ENCODE measurements at regions not wholly inside any gene's neighbourhood (a gene's known extent, or its start where the extent isn't known, plus 50 kb on each side); places are given as distances from the start of the nearest gene placed in this dataset.
A peak's percentile ranks its signal among the peaks of the same experiment; 100 is the strongest.

DNA sequence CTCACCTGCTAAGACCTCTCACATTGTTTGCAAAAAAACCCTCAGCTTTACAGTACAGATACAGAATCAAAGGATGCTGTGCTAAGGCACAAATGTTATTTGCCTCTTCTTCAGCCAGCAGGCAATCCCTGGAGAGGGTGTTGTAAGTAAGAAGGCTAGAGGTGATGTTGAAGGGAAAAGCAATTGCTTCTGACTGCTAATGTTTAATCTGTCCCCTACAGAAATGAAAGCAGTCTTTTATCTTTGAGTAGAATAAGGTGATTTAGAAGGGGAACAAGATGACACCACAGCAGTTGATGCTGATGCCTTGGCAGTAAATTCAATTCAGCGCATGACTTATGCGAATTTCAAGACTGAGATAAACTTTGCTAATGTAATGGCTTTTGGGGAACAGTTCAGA, 1064.8 kb upstream of the IGFBP7 start:
- no peak for DNase-seq

DNA sequence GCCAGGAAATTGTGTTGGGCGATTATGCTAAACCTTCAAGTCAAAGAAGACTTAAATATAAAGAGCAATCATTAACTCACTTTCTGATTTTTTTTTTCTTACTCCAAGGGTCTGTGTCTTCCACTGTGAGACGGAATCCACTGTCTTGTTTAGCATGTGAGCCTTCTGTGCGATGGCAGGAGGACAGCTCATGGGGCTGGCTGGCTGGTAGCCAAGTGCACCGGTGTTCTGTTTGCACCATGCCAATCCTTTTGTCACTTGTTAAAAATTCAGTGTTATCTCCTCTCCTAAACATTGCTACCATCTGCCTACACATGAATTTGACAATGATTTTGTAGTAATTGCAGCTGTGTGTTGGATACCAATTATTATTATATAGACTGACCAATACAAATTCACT, 1056.3 kb upstream of the IGFBP7 start:
- no peak for DNase-seq

DNA sequence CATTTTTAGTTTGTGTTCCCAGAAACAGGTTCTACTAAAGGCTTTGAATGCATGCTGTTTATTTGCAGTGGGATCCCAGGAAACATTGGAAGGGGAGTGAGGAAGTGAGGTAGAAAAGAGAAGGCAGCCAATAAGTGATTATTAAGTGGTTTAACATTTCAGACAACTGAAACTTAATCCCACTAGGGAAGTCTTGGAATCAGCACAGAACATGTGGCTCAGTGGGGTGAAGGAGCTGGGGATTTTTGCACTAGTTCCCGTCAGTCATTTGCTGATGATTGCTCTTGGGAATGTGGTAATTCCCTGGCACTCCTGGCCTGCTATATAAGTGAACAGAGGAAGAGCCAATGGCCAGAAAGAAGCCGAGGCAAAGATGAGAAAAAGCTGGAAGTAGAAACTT, 1053.0 kb upstream of the IGFBP7 start:
- DNase-seq = peak; percentile 10

DNA sequence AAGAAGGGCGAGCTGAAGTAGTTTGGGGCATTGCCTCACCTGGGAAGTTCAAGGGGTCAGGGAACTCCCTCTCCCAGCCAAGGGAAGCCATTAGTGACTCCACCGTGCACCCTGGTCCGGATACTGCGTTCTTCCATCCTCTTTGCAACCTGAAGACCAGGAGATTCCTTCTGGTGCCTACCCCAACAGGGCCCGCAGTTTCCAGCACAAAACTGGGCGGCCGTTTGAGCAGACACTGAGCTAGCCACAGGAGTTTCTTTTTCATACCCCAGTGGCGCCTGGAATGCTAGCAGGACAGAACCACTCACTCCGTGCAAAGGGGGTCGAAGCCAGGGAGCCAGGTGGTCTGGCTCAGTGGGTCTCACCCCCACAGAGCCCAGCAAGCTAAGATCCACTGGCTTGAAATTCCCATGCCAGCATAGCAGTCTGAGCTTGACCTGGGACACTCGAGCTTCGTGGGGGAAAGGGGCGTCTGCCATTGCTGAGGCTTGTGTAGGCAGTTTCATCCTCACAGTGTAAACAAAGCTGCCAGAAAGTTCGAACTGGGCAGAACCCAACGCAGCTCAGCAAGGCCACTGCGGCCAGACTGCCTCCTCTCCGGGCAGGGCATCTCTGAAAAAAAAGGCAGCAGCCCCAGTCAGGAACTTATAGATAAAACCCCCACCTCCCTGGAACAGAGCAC, 1039.4 kb upstream of the IGFBP7 start:
- no peak for DNase-seq

DNA sequence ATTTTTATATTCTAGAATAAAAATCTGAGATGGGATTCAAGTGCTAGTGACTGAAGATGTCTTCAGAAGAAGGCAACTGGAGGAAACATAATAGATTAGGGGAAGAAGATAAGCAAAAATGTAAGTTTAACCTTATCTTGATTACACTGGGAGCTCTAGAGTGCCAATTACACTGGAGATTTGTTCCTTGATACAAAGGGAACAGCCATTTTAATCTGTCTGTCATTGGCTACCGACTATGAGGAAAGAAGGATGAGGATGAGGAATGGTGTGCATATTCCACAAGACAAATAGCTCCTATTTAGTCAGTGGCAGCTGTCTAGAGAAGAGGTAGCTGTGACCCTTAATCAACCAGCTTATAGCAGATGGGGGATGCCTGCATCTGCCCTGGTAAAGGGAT, 1034.5 kb upstream of the IGFBP7 start:
- no peak for DNase-seq

DNA sequence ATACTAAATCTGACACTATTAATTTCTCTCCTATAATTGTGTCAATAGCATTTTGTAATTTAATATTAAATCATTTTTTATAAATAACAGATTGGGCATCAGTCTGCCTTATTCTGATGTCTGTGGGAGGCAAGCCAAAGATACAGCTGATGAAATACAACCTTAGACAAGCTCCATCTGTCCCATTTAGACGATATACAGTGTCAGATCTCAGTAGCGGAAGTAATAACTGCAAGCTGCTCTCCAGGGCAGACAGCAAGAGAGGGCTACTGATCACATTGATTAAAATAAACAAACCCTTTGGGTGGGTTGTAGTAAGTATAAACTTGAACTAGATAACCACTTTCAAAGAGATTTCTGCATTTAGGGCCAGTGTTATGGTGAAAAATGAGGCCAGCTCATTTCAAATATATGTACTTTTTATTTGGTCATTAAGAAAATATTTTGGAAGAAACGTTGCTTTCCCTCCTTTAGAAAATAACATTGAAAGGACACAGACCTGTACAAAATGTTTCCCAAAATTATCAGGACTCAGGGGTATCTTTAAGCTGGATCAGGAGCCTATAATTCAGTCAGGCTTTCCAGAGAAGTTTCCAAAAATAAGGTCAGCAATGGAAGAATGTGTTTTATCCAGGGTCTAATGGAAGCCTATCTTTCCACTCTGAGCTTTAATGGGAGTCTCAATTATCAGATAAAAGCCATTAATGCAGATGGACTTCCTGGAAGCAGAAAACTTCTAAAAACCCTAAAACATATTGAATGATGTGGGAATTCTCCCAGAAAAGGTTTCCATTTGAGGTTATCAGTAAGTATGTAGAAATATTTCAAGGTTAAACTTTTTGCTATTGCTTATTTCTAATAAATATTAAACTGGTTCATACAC, 1028.8 kb upstream of the IGFBP7 start:
- DNase-seq = peak; percentile 81

DNA sequence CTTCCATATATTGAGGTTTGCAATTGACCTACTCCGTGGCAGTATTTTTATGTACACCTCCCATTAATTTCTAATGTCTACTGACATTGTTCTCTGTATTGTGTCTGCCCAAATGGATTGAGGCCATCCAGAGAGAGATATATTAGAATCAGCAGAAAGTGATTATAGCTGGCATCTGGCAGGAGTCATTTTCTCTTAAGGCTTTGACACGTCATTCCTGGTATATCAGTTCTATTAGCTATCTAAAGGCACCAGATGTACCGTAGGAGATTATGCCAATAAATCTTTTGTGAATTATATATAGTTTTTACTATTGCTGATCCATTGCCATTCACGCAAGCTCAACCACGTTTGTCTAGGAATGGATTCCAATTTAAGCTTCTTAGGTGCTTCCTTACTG, 1026.4 kb upstream of the IGFBP7 start:
- no peak for DNase-seq

DNA sequence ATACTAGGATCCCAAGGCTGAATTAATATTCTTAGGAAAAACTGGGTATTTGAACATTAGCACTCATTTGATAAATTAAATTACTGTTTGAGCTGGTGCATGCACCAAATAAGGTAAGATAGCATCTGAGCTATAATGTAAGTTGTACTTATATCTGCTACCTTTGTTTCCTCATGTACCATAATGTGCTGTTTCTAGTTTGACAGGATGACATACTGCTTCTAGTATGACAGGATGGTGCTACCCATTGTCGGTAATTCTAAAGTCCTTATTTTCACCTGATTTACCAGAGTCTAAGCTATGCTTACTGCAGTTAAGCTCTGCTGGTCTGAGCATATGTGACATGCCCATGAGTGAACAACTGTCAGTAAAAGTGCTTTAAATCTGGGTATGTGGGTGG, 1017.5 kb upstream of the IGFBP7 start:
- no peak for DNase-seq

DNA sequence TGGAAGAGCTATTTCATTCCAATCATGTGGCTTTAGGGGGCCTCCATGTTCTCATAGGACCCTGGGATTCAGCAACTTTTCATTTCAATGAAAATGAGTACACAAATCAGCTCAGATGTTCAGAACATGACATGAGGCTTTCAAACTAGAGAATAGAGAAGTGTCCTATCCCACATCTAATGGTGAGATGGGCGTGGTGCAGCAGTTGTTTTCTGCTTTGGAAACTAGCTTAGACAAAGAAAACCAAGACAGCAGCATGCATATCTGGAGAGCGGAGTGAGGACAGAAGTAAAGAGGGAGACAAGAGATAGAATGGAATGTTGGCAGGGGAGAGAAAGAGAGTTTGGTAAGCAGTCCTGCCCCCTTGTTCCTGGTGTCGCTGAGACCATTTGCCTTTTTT, 1009.1 kb upstream of the IGFBP7 start:
- no peak for DNase-seq

DNA sequence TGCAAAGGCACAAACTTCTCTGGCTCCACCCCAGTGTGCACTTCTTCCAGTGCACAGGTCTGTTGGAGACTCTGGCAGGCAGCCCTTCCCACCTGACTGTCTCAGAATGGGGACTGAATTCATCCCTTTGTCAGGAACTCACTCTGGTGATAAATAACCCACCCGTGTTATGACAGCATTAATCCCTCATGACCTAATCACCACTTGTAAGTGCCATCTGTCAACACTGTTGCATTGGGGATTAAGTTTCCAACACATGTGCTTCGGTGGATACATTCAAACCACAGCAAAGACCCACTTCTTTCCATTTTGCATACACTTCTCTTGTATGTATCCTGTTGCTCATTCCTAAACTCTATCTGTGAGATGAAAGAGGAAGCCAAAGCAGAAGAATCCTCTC, 1002.9 kb upstream of the IGFBP7 start:
- peak; percentile 63 for DNase-seq

DNA sequence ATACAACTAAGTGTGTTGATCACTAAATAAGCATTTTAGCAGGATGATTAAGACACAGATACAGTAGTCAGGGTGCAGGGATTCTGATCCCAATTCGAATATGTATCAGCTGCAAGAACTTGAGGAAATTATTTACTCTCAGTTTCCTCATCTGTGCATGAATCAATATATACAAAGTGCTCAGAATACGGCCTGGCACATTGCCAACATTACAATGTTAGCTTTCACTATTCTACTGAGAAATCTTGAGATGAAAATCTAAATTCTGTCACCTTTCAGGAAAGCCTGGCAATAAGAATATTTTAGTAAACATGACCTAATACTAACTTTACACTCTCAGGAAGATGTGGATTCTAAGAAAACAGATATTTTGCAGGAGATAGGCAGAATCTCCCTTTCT, 1001.6 kb upstream of the IGFBP7 start:
- DNase-seq = no peak

DNA sequence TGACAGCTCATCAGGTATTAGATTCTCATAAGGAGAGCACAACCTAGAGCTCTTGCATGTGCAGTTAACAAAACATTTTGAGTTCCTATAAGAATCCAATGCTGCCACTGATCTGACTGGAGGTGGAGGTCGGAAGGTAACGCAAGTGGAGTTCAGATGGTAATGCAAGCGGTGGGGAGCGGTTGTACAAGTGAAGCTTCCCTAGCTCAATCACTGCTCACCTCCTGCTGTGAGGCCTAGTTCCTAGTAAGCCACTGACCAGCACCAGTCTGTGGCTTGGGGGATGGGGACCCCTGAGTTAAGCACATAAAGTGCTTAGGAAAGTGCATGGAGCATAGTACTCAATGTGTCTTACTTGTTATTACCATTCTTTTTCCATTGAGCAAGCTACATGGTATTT, 983.2 kb upstream of the IGFBP7 start:
- no peak for DNase-seq

DNA sequence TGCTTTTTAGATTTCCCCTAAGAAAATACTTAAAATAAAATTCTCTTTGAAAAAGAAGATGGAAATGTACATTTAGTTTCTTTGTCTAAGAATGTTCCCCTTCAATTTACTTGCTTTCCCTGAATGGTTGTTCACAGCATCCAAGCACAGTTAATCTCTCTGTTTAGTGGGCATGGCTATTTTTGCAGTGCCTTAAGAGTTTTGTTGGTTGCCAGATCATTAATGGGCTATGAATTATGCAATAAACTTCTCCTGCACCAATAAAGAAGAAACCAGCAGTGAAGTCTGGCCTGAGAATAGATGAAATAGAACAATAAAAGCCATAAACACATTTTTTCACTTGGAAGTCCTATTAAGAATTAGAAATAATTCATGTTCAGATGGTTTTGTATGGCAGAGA, 980.4 kb upstream of the IGFBP7 start:
- no peak for DNase-seq

DNA sequence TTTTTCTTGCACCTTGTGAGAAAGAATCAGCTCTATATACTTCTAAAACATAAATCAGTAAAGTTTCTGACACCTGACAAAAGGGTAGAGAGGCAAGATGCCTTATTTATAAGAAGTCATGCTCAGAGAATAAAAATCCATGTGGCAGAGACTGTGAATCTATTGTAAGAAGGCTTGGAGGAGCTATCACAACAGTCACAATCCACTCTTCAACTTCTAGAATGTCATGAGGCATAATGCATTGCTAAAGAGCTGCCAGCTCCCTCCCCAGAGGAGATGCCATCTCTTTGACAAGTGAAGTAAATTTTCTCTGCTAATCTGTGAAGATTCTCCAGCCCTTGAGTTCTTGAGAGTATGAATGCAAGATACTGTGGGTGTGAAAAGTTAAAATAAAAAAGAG, 971.2 kb upstream of the IGFBP7 start:
- no peak for DNase-seq

DNA sequence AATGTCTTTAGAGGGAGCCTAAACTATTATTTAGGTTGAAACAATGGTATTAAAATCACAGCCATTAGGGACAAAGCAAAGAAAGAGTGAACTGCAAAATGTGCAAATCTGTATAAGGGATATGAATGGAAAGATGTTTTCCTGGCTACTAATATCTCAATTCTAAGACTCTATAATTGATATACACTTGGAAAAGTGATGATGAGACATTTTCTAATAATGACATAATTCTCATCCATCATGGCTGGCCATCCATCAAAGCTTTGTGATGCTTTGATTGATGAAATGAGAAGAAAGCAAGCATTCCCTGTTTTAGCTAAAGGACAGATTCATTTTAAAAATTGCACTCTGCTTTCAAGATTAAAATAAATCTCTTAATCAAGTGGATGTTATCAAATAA, 965.5 kb upstream of the IGFBP7 start:
- no peak for DNase-seq

DNA sequence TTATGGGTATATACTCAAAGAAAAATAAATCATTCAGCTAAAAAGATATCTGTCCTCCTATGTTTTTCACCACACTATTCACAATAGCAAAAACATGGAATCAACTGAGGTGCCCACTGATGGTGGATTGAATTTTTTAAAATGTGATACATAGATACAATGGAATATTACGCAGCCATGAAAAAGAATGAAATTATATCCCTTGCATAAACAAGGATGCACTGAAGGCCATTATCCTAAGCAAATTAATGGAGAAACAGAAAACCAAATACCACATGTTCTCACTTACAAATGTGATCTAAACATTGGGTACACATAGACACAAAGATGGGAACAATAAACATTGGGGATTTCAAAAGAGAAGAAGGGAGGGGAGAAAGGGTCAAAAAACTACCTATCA, 964.2 kb upstream of the IGFBP7 start:
- DNase-seq = no peak

DNA sequence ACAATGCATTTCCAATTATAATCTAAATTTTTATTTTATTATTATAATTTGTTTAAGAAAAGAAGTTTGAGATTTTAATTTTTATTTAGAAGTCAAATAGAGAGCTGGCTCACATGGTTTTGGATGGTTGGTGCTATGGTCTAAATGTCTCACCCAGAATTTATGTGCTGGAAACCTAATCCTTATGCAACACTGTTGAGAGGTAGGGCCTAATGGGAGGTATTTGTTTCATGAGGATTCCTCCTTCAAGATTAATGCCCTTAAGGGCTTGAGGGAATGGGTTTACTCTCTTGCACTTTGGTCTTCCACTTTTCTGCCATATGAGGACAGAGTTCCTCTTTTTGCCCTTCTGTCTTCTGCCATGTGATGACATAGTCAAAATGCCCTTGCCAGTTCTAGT, 960.5 kb upstream of the IGFBP7 start:
- DNase-seq = no peak

DNA sequence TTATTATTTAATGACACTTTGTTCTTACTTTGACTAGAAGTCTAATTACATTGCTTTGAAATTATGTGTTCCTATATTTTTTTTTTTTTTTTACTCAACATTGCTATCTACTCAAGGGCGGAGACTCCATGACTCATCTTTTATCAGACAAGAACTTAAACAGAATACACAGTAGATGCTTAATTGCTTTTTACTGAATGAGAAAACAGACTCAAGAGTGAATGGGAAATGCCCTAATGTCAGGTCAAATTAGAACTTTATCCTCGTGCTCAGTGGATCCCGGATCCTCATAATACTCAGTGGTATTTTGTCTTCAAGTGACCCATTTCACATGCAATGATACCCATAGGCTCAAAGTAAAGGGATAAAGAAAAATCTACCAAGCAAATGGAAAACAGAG, 954.5 kb upstream of the IGFBP7 start:
- DNase-seq = no peak

DNA sequence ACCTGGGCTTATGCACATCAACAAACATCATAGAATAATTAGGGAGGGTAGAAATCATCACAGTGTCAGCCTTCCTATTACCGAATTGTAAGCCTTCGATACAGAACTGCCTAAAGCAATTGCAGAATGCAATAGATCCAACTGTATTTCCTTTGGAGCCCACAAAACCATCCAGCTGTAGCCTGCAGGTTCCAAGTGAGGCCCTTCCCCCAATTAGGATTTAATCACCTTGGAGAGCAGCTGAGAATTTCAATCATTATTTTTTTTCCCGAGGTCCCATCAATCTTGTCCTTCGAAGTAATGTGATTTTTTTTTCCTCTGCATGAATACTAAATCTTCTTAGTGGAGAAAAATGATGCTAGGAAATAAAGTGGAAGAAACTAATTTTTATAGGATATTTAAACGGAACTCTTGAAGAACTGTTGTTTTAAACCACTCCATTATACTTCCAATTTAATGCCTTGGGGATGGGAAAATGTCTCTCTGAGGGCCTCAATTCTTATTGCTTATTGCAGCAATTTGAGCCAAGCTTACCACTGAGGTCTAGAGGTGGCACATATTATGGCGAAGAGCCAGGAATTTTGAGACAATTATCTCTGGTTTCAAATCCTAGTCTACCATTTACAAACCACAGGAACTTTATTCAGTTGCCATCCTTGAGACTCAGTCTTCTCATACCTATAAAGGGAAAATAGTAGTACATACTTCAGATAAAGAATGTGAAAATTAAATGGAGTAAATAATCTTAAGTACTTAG, 953.4 kb upstream of the IGFBP7 start:
- no peak for DNase-seq

DNA sequence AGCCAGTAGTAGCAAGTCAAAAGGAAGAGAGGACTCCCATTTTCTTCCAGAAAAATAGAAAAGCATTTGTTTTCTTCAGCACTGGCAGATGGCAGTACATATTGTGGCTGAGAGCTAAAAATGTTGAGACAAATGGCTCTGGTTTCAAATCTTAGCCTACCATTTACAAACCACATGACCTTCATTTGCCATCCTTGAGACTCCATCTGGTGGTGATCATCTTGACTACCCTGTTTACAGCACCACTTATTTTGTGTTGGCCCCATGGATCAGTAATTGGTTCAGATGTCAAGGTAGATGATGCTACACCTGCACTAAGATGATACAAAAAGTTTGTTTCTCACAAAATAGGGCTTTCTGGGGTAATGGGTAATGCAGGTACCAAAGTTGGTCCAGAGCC, 951.8 kb upstream of the IGFBP7 start:
- peak; percentile 0 for DNase-seq

DNA sequence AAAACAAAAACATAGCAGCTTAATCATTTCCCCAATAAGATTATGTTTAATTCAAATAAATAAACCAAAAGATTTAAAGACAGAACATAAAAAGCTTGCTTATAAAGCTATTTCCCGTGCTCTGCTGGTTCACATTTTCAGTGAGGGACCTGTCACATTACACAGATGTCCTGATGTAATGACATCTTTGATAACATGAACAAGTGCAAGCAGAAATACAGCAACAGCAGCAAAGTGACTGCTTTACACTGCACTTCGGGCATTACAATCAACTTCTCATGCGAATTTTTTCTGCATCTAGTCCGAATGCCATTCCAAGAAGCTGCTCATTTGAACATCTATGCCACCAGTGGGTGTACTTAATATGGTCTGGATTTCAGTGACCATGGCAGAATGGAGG, 940.3 kb upstream of the IGFBP7 start:
- no peak for DNase-seq

DNA sequence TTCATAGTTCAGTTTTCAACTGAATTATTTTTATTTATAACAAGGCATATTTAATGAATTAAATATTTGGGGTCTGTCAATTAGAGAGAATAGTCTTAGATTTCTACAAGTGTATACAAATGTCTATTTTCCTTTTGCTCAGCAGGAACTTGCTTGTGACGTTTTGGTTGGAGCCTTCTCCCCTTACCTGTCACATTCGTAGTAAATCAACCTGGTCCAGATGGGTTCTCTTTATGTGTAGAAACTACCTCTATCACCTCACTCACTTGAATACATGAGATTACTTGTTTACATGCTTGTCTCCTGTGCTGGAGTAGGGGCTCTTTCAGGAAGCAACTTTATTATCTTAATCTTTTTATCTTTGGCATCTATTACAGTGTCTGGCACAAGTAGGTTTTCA, 938.3 kb upstream of the IGFBP7 start:
- DNase-seq = no peak

DNA sequence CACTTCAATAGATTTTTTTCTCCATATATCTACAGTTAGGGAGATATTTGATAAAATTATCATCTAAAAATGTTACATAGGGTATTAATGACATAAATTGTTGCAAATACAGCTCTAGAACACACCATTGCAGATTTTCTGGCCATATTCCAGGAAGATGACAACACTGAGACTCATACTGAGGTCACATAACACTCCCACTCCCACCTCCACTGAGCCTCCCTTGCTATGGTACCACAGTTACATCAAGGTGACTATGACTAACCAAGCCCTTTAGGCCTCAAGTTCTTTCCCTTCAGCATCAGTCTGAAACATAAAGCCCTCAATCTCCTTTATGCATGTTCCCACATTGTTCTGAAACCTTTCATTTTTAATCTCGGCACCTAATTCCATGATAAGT, 932.0 kb upstream of the IGFBP7 start:
- DNase-seq = no peak

DNA sequence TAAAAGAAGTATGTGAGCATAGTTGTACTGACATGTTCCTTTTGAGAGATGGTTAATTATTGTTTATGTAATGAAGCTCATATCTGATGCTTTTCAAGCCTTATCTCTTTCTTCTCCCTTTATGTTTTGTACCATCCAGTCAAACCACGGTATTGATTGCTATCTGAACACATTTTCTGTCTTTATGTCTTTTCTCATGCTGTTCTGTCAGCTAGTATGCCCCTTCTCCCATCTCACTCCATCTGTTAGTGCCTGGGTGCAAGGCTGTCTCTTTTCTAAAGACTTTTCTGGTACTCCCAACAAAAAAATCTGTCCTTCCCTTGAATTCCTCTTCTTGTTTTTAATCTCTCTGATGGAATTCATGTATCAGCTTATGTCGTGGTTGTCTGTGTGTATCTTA, 883.8 kb upstream of the IGFBP7 start:
- DNase-seq = no peak
